ENCODE measurements at regions not wholly inside any gene's neighbourhood (a gene's known extent, or its start where the extent isn't known, plus 50 kb on each side); places are given as distances from the start of the nearest gene placed in this dataset.

DNA sequence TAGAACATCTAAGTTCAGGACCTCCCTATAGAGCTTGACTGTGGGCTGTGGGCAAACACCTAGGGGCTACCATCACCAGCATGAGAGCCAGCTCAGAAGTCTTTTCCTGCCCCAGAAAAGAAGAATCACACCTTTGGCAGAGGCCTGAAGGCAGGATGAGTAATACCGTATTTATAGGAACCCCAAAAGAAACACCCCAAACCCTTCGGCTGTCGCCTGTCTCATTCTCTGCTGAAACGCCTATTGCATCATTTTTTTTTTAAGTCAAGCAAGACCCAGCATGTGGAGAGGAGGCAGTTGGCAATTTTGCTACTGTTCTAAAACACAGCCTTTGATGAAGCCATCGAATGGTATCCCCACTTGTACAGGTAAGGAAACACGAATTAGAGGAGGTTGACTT is 436.4 kb downstream of the TFAP2A start:
- no peaks in the 10 kb centered on the region for H4K20me1 ChIP-seq (replicated peaks; ENCODE audit: control insufficient read depth, extremely low read depth, insufficient read depth, low read length)
- FAIRE-seq (no peak), DNase-seq (ENCODE audit: low read depth, low spot score) (no peak)
- no peaks in the 10 kb centered on the region for H3K79me2 ChIP-seq (ENCODE audit: control insufficient read depth, insufficient read depth, low read length)
- CTCF ChIA-PET, result no interaction called here
- no peaks in the 10 kb centered on the region for H3K36me3 ChIP-seq (ENCODE audit: control insufficient read depth in 2 of 2, extremely low read depth in 1 of 2, insufficient read depth in 2 of 2, low read length in 2 of 2)
- H3K9me3 ChIP-seq (replicated peaks; ENCODE audit: control insufficient read depth, insufficient read depth, low read length), result no peaks in the 10 kb centered on the region
- H2AFZ ChIP-seq (ENCODE audit: low read depth, low read length), result no peak overlapping the region
- H3K27me3 ChIP-seq (ENCODE audit: control insufficient read depth in 2 of 2, insufficient read depth in 2 of 2, low read length in 2 of 2), result no peaks in the 10 kb centered on the region
- H3K4me2 ChIP-seq (ENCODE audit: insufficient read depth, low read length), result no peak overlapping the region
- no TSS peak for BruUV-seq (replicated peaks)
- no peaks in the 10 kb centered on the region for H3K4me1 ChIP-seq (ENCODE audit: control insufficient read depth, extremely low read depth, insufficient read depth, low read length)
- no peak overlapping the region for H3K27ac ChIP-seq (ENCODE audit: insufficient read depth, low read depth, low read length)
- intact Hi-C loops (cut with micrococcal nuclease) (no loop called here), dilution Hi-C loops (cut with MboI; ENCODE audit: extremely low pct_ligation_motif_present, low sequenced_read_pairs) (no loop called here)
- no peak overlapping the region for H3K4me3 ChIP-seq (replicated peaks in 1 of 3; ENCODE audit: insufficient read depth in 1 of 3, low read depth in 1 of 3, low read length in 3 of 3)
- no peaks in the 10 kb centered on the region for H3K9me1 ChIP-seq (replicated peaks; ENCODE audit: control insufficient read depth, extremely low read depth, insufficient read depth, low read length)
- POLR2A ChIA-PET, result no interaction called here
- H3K9ac ChIP-seq (replicated peaks; ENCODE audit: extremely low read depth, insufficient read depth, low read length), result no peak overlapping the region
- TF ChIP-seq FOS (IDR thresholded peaks at IDR 0.05; ENCODE audit: borderline replicate concordance, insufficient read depth, low read length) (no peak), JUN (IDR thresholded peaks at IDR 0.05; ENCODE audit: borderline replicate concordance, insufficient read depth, insufficient read length, low read depth) (no peak), GATA2 (IDR thresholded peaks at IDR 0.05; ENCODE audit: insufficient read depth, insufficient read length, low read depth, low read length) (no peak), MYC (IDR thresholded peaks at IDR 0.05; ENCODE audit: low read depth, low read length) (no peak), POLR2A (IDR thresholded peaks at IDR 0.05; ENCODE audit: low read depth, low read length) (no peak), CTCF (IDR thresholded peaks at IDR 0.05; ENCODE audit: extremely low read depth in 1 of 2, insufficient read depth in 1 of 2, low read depth in 1 of 2, low read length in 2 of 2) (no peak), POLR2AphosphoS5 (IDR thresholded peaks at IDR 0.05; ENCODE audit: insufficient read depth, low read depth, low read length) (no peak), EZH2 (IDR thresholded peaks at IDR 0.05; ENCODE audit: borderline replicate concordance, low read depth, low read length, severe bottlenecking) (no peak)
- TF ChIP-seq, protein P1, sequence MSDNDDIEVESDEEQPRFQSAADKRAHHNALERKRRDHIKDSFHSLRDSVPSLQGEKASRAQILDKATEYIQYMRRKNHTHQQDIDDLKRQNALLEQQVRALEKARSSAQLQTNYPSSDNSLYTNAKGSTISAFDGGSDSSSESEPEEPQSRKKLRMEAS (IDR thresholded peaks at IDR 0.05; ENCODE audit: insufficient read depth, insufficient read length), result no peak
